ENCODE measurements at regions not wholly inside any gene's neighbourhood (a gene's known extent, or its start where the extent isn't known, plus 50 kb on each side); places are given as distances from the start of the nearest gene placed in this dataset.

GRCh38 chr21:27590271-27590670 lies 623.4 kb upstream of the ADAMTS5 start:
- Histone ChIP-seq H3K79me2 (ENCODE audit: control insufficient read depth, insufficient read depth, low read length) (no peaks in the 10 kb centered on the region), H3K9ac (ENCODE audit: insufficient read depth in 1 of 2, low read depth in 2 of 2, low read length in 2 of 2) (no peak overlapping the region), H4K20me1 (replicated peaks; ENCODE audit: control insufficient read depth, insufficient read depth, low read length) (no peaks in the 10 kb centered on the region), H3K27ac (ENCODE audit: extremely low read depth, low read depth, low read length) (no peak overlapping the region), H3K36me3 (ENCODE audit: control insufficient read depth, insufficient read depth, low read length) (no peaks in the 10 kb centered on the region), H3K4me1 (replicated peaks in 1 of 2; ENCODE audit: control insufficient read depth in 2 of 2, insufficient read depth in 2 of 2, low read length in 2 of 2) (no peaks in the 10 kb centered on the region), H3K4me2 (ENCODE audit: insufficient read depth, low read length) (no peak overlapping the region), H2AFZ (ENCODE audit: low read depth, low read length) (no peak overlapping the region), H3K9me1 (ENCODE audit: control insufficient read depth, insufficient read depth, low read length) (no peaks in the 10 kb centered on the region), H3K27me3 (ENCODE audit: control insufficient read depth in 2 of 2, insufficient read depth in 2 of 2, low read length in 2 of 2) (no peaks in the 10 kb centered on the region), H3K9me3 (replicated peaks; ENCODE audit: control insufficient read depth, insufficient read depth, low read depth, low read length) (no peaks in the 10 kb centered on the region), H3K4me3 (no peak overlapping the region)
- WGBS (ENCODE audit: insufficient coverage, low coverage, missing lambda C conversion rate): 0% methylated on average over 6 of the region's 6 CpGs
- no peak for DNase-seq (ENCODE audit: extremely low read depth in 1 of 4, low spot score in 3 of 4)
- ChIA-PET POLR2A (no interaction called here), CTCF (ENCODE audit: low intra/inter-chr PET ratio) (no interaction called here)
- in situ Hi-C loops (cut with MboI): no loop called here
- no TSS peak for BruUV-seq (replicated peaks)
- no peak for FAIRE-seq
- no peak for TF ChIP-seq SP1 (CRISPR knock-in tag; IDR thresholded peaks at IDR 0.05)
- TF ChIP-seq NONO (IDR thresholded peaks at IDR 0.05; ENCODE audit: low read depth in 2 of 2, low read length in 1 of 2): no peak
- no peak for TF ChIP-seq DACH1 (IDR thresholded peaks at IDR 0.05; ENCODE audit: partially characterized antibody)
- no peak for TF ChIP-seq POLR2H (tag; IDR thresholded peaks at IDR 0.05; ENCODE audit: low read depth)
- no peak for TF ChIP-seq ZNF24 (IDR thresholded peaks at IDR 0.05)
- TF ChIP-seq E2F1 (CRISPR knock-in tag; IDR thresholded peaks at IDR 0.05): no peak
- TF ChIP-seq HMGXB4 (CRISPR knock-in tag; IDR thresholded peaks at IDR 0.05): no peak
- no peak for TF ChIP-seq GTF2F1 (IDR thresholded peaks at IDR 0.05; ENCODE audit: low read depth, low read length)
- no peak for TF ChIP-seq STAT5B (CRISPR knock-in tag; IDR thresholded peaks at IDR 0.05)
- TF ChIP-seq ZNF778 (CRISPR knock-in tag; IDR thresholded peaks at IDR 0.05): no peak
- TF ChIP-seq GABPA (tag; conservative IDR thresholded peaks at IDR 0.05; ENCODE audit: low read depth): no peak
- no peak for TF ChIP-seq ZNF707 (CRISPR knock-in tag; conservative IDR thresholded peaks at IDR 0.05)
- no peak for TF ChIP-seq ZNF41 (CRISPR knock-in tag; conservative IDR thresholded peaks at IDR 0.05)
- no peak for TF ChIP-seq ATF1 (CRISPR knock-in tag; IDR thresholded peaks at IDR 0.05)
- no peak for TF ChIP-seq ATF1 (tag; IDR thresholded peaks at IDR 0.05)
- TF ChIP-seq ZNF696 (CRISPR knock-in tag; conservative IDR thresholded peaks at IDR 0.05): no peak
- no peak for TF ChIP-seq ZMIZ1 (IDR thresholded peaks at IDR 0.05; ENCODE audit: low read depth in 2 of 2, low read length in 2 of 2)
- no peak for ATAC-seq
- intact Hi-C loops (cut with micrococcal nuclease): no loop called here
